Natural killer cell (primary cell): ENCODE measurements at regions not wholly inside any gene's neighbourhood (a gene's known extent, or its start where the extent isn't known, plus 50 kb on each side); places are given as distances from the start of the nearest gene placed in this dataset.

ENCODE experiments used
- ATAC-seq, 3 donors: fragments of 150-1000 bp in 2 of 3; fragments of 200-7000 bp in 1 of 3; cut with Tn5 transposase; 1 replicate in 1 of 3; 2 replicates in 2 of 3; pipeline ENCODE4 v1.10.0; 2021; ENCODE audit warnings: mild to moderate bottlenecking in 2 of 3, moderate library complexity in 2 of 3
- DNase-seq, 2 donors: peaks; one replicate each; pipeline versions ENCODE4 v3.0.0 to v3.0.0-alpha.2; 2013 to 2021; ENCODE audit warnings: mixed read lengths in 1 of 2
- H3K27ac ChIP-seq: one replicate; pipeline ENCODE4 v1.5.1; 2013; ENCODE audit warnings: mild to moderate bottlenecking, low read length
- H3K27me3 ChIP-seq: one replicate; pipeline ENCODE4 v1.6.1; 2013; ENCODE audit warnings: low read length; ENCODE audit not compliant: control insufficient read depth, insufficient read depth
- H3K36me3 ChIP-seq: one replicate; pipeline ENCODE4 v1.6.1; 2013; ENCODE audit warnings: low read length; ENCODE audit not compliant: control insufficient read depth, insufficient read depth
- H3K4me1 ChIP-seq: one replicate; pipeline ENCODE4 v1.6.1; 2013; ENCODE audit warnings: low read length; ENCODE audit not compliant: control insufficient read depth, insufficient read depth
- H3K4me3 ChIP-seq: one replicate; pipeline ENCODE4 v1.5.1; 2013; ENCODE audit warnings: low read length
- H3K9me3 ChIP-seq: one replicate; pipeline ENCODE4 v1.6.1; 2013; ENCODE audit warnings: low read length; ENCODE audit not compliant: control insufficient read depth, insufficient read depth
- H3K27ac Mint-ChIP-seq, 2 donors: one replicate each; pipeline ENCODE4 v1.8.0; 2022; ENCODE audit warnings: mild to moderate bottlenecking in 2 of 2, mixed read lengths in 2 of 2, moderate library complexity in 1 of 2
- H3K27me3 Mint-ChIP-seq, 2 donors: one replicate each; pipeline ENCODE4 v1.8.0; 2022; ENCODE audit warnings: low read depth in 2 of 2, mixed read lengths in 2 of 2
- H3K36me3 Mint-ChIP-seq: one replicate; pipeline ENCODE4 v1.8.0; 2022; ENCODE audit warnings: mixed read lengths
- H3K4me1 Mint-ChIP-seq, 2 donors: one replicate each; pipeline ENCODE4 v1.8.0; 2022; ENCODE audit warnings: mixed read lengths in 2 of 2
- H3K4me3 Mint-ChIP-seq: one replicate; pipeline ENCODE4 v1.8.0; 2022; ENCODE audit warnings: mild to moderate bottlenecking, moderate library complexity, mixed read lengths
- H3K9me3 Mint-ChIP-seq, 2 donors: one replicate each; pipeline ENCODE4 v1.8.0; 2022; ENCODE audit warnings: mixed read lengths in 2 of 2
- CTCF ChIP-seq: fragments of 200-600 bp; IDR thresholded peaks from one replicate; pipeline ENCODE4 v1.8.0; 2022; ENCODE audit warnings: antibody characterized with exemption
- WGBS: methylation state at CpG from one replicate; pipeline ENCODE4 v1.1.7; 2013; ENCODE audit warnings: missing lambda C conversion rate; ENCODE audit not compliant: insufficient coverage; 5-methylcytosine and 5-hydroxymethylcytosine counted together
- intact Hi-C: fragments of 100-400 bp; cut with micrococcal nuclease; formaldehyde crosslinking; loops from one replicate; pipeline ENCODE4 v1.14.2; 2022

GRCh38 chr18:28792404-28793086, 615.6 kb upstream of the CDH2 start:
- peak overlapping the region; percentile 72 for H3K4me3 Mint-ChIP-seq
- Histone ChIP-seq H3K27ac (no peak overlapping the region), H3K4me1 (no peaks in the 10 kb centered on the region), H3K36me3 (no peaks in the 10 kb centered on the region), H3K9me3 (no peaks in the 10 kb centered on the region), H3K4me3 (no peak overlapping the region), H3K27me3 (no peaks in the 10 kb centered on the region)
- H3K9me3 Mint-ChIP-seq, result peaks cover 0 to 3% of the 10 kb centered on the region in 2 donors
- no peaks in the 10 kb centered on the region for H3K36me3 Mint-ChIP-seq
- no peak for TF ChIP-seq CTCF
- intact Hi-C loops, result no loop called here
- DNase-seq (no peak), ATAC-seq (no peak)
- H3K4me1 Mint-ChIP-seq, result peaks cover 30 to 32% of the 10 kb centered on the region in 2 donors
- H3K27ac Mint-ChIP-seq, result no peak overlapping the region
- 63% methylated on average over 1 of the region's 4 CpGs for WGBS
- H3K27me3 Mint-ChIP-seq, result no peaks in the 10 kb centered on the region

- ATAC-seq, result no peak
- intact Hi-C loops, result no loop called here
- Mint-ChIP-seq H3K36me3 (no peaks in the 10 kb centered on the region), H3K9me3 (peaks cover 0 to 3% of the 10 kb centered on the region in 2 donors), H3K4me1 (peaks cover 30 to 33% of the 10 kb centered on the region in 2 donors), H3K27me3 (no peaks in the 10 kb centered on the region), H3K27ac (no peak overlapping the region), H3K4me3 (no peak overlapping the region)
- H3K27ac ChIP-seq, result no peak overlapping the region
- WGBS, result 92% methylated on average over 2 of the region's 2 CpGs
- H3K9me3 ChIP-seq, result no peaks in the 10 kb centered on the region
- no peak for TF ChIP-seq CTCF
- no peak overlapping the region for H3K4me3 ChIP-seq
- no peaks in the 10 kb centered on the region for H3K36me3 ChIP-seq
- no peaks in the 10 kb centered on the region for H3K27me3 ChIP-seq
- no peaks in the 10 kb centered on the region for H3K4me1 ChIP-seq
- DNase-seq, result no peak
Observed at GRCh38 chr18:28791101-28791500, 614.2 kb upstream of the CDH2 start.

GRCh38 chr18:28789502-28789901, 612.6 kb upstream of the CDH2 start:
- ATAC-seq (no peak), DNase-seq (no peak)
- Histone ChIP-seq H3K4me3 (no peak overlapping the region), H3K9me3 (no peaks in the 10 kb centered on the region), H3K36me3 (no peaks in the 10 kb centered on the region), H3K27ac (no peak overlapping the region), H3K4me1 (no peaks in the 10 kb centered on the region), H3K27me3 (no peaks in the 10 kb centered on the region)
- H3K27me3 Mint-ChIP-seq, result no peaks in the 10 kb centered on the region
- no peaks in the 10 kb centered on the region for H3K36me3 Mint-ChIP-seq
- H3K9me3 Mint-ChIP-seq, result peaks cover 0 to 3% of the 10 kb centered on the region in 2 donors
- 90% methylated on average over 4 of the region's 5 CpGs for WGBS
- no peak overlapping the region for H3K27ac Mint-ChIP-seq
- TF ChIP-seq CTCF, result no peak
- peaks cover 22 to 24% of the 10 kb centered on the region in 2 donors for H3K4me1 Mint-ChIP-seq
- intact Hi-C loops, result no loop called here
- no peak overlapping the region for H3K4me3 Mint-ChIP-seq

- Histone ChIP-seq H3K27ac (no peak overlapping the region), H3K27me3 (no peaks in the 10 kb centered on the region), H3K4me1 (peaks cover 8% of the 10 kb centered on the region), H3K9me3 (no peaks in the 10 kb centered on the region), H3K36me3 (no peaks in the 10 kb centered on the region), H3K4me3 (no peak overlapping the region)
- WGBS, result 74% methylated on average over 2 of the region's 3 CpGs
- Mint-ChIP-seq H3K27ac (no peak overlapping the region), H3K9me3 (no peaks in the 10 kb centered on the region), H3K27me3 (no peaks in the 10 kb centered on the region), H3K4me3 (no peak overlapping the region), H3K36me3 (no peaks in the 10 kb centered on the region), H3K4me1 (peaks cover 16 to 24% of the 10 kb centered on the region in 2 donors)
- intact Hi-C loops, result no loop called here
- no peak for TF ChIP-seq CTCF
- no peak for ATAC-seq
- DNase-seq, result no peak
Observed at GRCh38 chr18:28786926-28787325, 610.0 kb upstream of the CDH2 start.
